Neural crest cell (in vitro differentiated cells): ENCODE measurements at regions not wholly inside any gene's neighbourhood (a gene's known extent, or its start where the extent isn't known, plus 50 kb on each side); places are given as distances from the start of the nearest gene placed in this dataset.

Experiments
- DNase-seq: peaks from one replicate; pipeline ENCODE4 v3.0.0; 2021; ENCODE audit warnings: low read depth, mixed read lengths, low spot score
- H3K27ac Mint-ChIP-seq: one replicate; pipeline ENCODE4 v1.8.0; 2021; ENCODE audit warnings: mild to moderate bottlenecking, mixed read lengths; ENCODE audit not compliant: unreplicated experiment
- H3K27me3 Mint-ChIP-seq: 2 replicates; pipeline ENCODE4 v1.8.0; 2021; ENCODE audit warnings: low read depth, mild to moderate bottlenecking, mixed read lengths
- H3K36me3 Mint-ChIP-seq: 2 replicates; pipeline ENCODE4 v1.8.0; 2021; ENCODE audit warnings: low read depth, mild to moderate bottlenecking, mixed read lengths
- H3K4me1 Mint-ChIP-seq: 2 replicates; pipeline ENCODE4 v1.8.0; 2021; ENCODE audit warnings: mixed read lengths
- H3K4me3 Mint-ChIP-seq: one replicate; pipeline ENCODE4 v1.8.0; 2021; ENCODE audit warnings: mild to moderate bottlenecking, mixed read lengths
- H3K9me3 Mint-ChIP-seq: 2 replicates; pipeline ENCODE4 v1.8.0; 2021; ENCODE audit warnings: mixed read lengths
- TF ChIP-seq, protein P1 (sequence below): fragments of 200-600 bp; sonication (generic); conservative IDR thresholded peaks from 2 replicates; pipeline ENCODE4 v1.5.0; 2021; ENCODE audit warnings: antibody characterized with exemption, mild to moderate bottlenecking

DNA sequence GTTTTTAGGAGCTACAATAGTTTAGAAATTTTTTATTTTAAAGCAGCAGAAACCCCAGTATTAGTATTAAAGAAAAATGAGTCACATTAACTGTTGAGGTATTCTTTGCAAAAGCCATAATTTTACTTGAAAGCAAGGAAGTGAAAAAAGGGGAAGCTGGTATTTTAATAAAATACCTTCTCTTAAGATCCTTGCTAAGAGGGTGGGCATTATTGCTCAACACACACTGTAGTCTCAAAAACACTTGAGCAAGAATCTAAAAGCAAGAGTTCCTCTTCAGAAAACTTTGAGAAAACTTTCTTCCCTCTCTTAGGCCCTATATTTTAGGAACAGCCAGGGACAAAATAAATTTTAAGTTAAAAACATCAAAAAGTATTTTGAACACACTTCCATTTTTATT is 259.4 kb upstream of the DIAPH2 start:
- TF ChIP-seq, protein P1, sequence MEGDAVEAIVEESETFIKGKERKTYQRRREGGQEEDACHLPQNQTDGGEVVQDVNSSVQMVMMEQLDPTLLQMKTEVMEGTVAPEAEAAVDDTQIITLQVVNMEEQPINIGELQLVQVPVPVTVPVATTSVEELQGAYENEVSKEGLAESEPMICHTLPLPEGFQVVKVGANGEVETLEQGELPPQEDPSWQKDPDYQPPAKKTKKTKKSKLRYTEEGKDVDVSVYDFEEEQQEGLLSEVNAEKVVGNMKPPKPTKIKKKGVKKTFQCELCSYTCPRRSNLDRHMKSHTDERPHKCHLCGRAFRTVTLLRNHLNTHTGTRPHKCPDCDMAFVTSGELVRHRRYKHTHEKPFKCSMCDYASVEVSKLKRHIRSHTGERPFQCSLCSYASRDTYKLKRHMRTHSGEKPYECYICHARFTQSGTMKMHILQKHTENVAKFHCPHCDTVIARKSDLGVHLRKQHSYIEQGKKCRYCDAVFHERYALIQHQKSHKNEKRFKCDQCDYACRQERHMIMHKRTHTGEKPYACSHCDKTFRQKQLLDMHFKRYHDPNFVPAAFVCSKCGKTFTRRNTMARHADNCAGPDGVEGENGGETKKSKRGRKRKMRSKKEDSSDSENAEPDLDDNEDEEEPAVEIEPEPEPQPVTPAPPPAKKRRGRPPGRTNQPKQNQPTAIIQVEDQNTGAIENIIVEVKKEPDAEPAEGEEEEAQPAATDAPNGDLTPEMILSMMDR = no peak
- DNase-seq = no peak

DNA sequence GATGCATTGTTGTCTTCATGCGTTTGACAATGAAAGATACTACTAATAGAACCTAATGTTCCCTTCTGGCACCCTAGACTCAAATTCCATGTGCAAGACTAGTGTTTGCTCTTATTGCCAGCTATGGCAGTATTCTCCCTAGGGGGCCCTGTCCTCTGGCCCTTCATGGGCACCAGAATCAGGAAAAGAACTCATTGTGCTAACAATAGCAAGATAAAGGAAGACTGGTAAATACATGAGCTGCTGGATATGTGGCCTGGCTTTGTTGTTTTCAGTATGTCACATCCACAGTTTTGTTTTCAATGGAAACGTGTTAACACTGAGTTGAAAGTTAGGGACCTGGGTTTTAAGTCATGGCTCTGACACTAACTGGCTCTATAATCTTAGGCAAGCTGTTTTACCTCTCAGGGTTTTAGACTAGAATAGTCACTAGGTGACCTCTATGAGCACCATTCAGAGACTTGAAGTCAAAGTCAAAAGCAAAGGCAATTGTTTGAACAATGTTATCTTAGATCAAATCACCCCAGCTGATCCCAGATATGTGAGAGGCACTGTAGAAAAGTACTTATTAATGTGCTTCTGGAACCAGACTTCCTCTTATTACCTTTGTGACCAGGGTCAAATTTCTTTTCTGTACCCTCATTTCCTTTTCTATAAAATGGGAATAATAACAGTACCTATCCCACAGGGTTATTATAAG is 253.7 kb upstream of the DIAPH2 start:
- Mint-ChIP-seq H3K4me1 (peaks cover 37% of the 10 kb centered on the region), H3K36me3 (no peaks in the 10 kb centered on the region), H3K9me3 (no peaks in the 10 kb centered on the region), H3K4me3 (no peak overlapping the region), H3K27me3 (no peaks in the 10 kb centered on the region), H3K27ac (no peak overlapping the region)
- no peak for DNase-seq
- TF ChIP-seq, protein P1 = no peak

More for the DNA sequence above, 259.4 kb upstream of the DIAPH2 start:
- Mint-ChIP-seq H3K9me3 (no peaks in the 10 kb centered on the region), H3K36me3 (no peaks in the 10 kb centered on the region), H3K27ac (no peak overlapping the region), H3K4me3 (no peak overlapping the region), H3K4me1 (no peaks in the 10 kb centered on the region), H3K27me3 (no peaks in the 10 kb centered on the region)

DNA sequence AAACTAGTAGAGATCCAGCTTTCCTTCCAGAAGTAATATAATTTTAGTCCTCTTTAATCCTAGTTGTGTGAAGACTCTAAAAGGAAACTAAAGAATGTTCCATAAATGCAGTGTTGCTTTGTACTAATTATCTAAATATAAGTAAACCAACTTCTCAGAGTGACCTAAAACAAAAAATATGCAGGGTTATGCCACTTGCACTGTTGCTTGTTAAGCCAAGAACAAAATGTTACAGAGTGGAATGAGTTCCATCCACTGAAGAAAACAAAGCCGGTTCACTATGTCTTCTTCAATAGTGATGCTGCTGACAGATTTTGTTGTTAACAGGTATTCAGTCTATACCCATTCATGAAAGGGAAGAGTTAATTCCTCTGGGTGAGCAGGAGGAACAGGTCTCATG is 252.0 kb upstream of the DIAPH2 start:
- Mint-ChIP-seq H3K27me3 (no peaks in the 10 kb centered on the region), H3K4me1 (peaks cover 41% of the 10 kb centered on the region), H3K9me3 (peaks cover 3% of the 10 kb centered on the region), H3K36me3 (no peaks in the 10 kb centered on the region), H3K27ac (no peak overlapping the region), H3K4me3 (no peak overlapping the region)
- TF ChIP-seq, protein P1 = no peak
- no peak for DNase-seq

DNA sequence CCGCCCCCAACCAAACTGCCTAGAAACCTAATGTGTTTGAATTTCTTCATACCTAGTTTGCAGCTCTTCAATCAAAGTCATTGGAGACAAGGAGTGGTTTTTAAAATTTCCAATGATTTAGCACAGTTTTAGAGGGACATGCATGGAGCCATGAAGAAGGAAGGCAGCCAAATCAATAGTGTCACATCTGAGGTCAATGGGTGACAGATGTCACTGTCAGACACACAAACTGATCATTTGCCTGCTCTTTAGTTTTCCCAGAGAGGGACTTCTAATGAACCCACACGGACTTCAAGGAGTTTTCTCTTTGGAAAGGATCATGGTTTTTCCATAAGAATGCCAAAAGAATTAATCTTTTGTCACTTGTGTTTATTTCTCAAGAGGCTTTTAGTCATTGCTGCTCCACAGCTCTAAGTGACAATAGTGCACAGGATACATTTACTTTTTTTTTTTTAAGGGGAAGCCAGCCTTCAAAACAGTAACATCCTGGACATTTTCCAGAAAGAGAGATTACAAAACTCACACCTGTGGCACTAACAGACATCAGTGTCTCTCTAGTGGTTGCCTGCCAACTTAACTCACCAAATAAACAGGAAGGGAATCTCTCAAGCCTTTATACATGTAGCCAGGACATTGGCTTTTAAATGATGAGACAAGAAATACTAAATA is 251.1 kb upstream of the DIAPH2 start:
- TF ChIP-seq, protein P1 = no peak
- peaks cover 41% of the 10 kb centered on the region for H3K4me1 Mint-ChIP-seq
- no peak overlapping the region for H3K4me3 Mint-ChIP-seq
- H3K36me3 Mint-ChIP-seq = no peaks in the 10 kb centered on the region
- no peak overlapping the region for H3K27ac Mint-ChIP-seq
- H3K9me3 Mint-ChIP-seq = peaks cover 3% of the 10 kb centered on the region
- DNase-seq = no peak
- H3K27me3 Mint-ChIP-seq = no peaks in the 10 kb centered on the region

DNA sequence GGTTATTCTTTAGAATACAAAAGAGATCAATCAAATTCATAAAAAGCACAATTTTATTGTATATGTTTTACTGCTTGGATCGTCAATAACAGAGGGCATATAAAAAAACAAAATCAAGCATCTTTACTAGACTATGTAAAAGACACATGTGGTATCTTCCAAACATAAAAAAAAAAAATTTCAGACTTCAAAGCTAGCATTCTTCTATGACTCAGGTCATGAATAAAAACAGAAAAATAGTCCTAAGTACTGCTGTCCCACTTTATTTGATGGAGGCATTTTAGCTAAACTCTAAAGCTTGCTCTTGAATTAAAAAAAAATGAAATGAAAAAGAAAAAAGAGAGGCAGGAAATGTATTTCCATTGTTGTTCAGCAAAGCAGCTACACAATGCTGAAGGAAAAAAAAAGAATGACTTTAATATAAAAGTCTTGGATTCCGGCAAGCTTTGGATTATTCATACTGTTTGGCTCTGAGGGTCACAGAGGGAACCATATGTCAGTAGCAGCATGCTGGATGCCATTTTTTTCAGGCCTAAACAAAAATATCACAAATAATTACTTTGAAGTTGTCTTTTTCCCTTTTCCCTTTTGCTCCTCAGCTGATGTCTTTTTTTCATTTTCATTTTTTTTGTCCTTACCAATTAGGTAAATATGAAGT is 249.1 kb upstream of the DIAPH2 start:
- H3K27ac Mint-ChIP-seq = no peak overlapping the region
- no peak overlapping the region for H3K4me3 Mint-ChIP-seq
- no peaks in the 10 kb centered on the region for H3K36me3 Mint-ChIP-seq
- DNase-seq = no peak
- TF ChIP-seq, protein P1 = no peak
- H3K4me1 Mint-ChIP-seq = peaks cover 39% of the 10 kb centered on the region
- H3K27me3 Mint-ChIP-seq = no peaks in the 10 kb centered on the region
- peaks cover 3% of the 10 kb centered on the region for H3K9me3 Mint-ChIP-seq
